Karpas-422 (cell line): ENCODE measurements at regions not wholly inside any gene's neighbourhood (a gene's known extent, or its start where the extent isn't known, plus 50 kb on each side); places are given as distances from the start of the nearest gene placed in this dataset.

Source experiments
- DNase-seq: peaks from one replicate; pipeline ENCODE4 v3.0.0-alpha.2; 2015
- H2AFZ ChIP-seq: fragments of 200-600 bp; sonication (generic); 2 replicates; pipeline ENCODE4 v1.6.1; 2014; ENCODE audit warnings: antibody characterized with exemption, low read length, mixed read lengths
- H3K27ac ChIP-seq: fragments of 200-600 bp; sonication (generic); 2 replicates; pipeline ENCODE4 v1.5.1; 2014; ENCODE audit warnings: mild to moderate bottlenecking, low read length, moderate library complexity
- H3K27me3 ChIP-seq: fragments of 200-600 bp; sonication (generic); 2 replicates; pipeline ENCODE4 v1.6.1; 2014; ENCODE audit warnings: low read length, mixed read lengths
- H3K36me3 ChIP-seq: fragments of 200-600 bp; sonication (generic); 2 replicates; pipeline ENCODE4 v1.6.1; 2014; ENCODE audit warnings: low read length, mixed read lengths; ENCODE audit not compliant: insufficient read depth
- H3K4me1 ChIP-seq: fragments of 200-600 bp; sonication (generic); 2 replicates; pipeline ENCODE4 v1.6.1; 2014; ENCODE audit warnings: mild to moderate bottlenecking, low read length, mixed read lengths
- H3K4me2 ChIP-seq: fragments of 200-600 bp; sonication (generic); 2 replicates; pipeline ENCODE4 v1.6.1; 2014; ENCODE audit warnings: low read length, low read depth, mild to moderate bottlenecking; ENCODE audit not compliant: poor library complexity, severe bottlenecking
- H3K4me3 ChIP-seq: fragments of 200-600 bp; sonication (generic); 2 replicates; pipeline ENCODE4 v1.5.1; 2014; ENCODE audit warnings: mild to moderate bottlenecking, antibody characterized with exemption, low read length, mixed read lengths
- H3K79me2 ChIP-seq: fragments of 200-600 bp; sonication (generic); 2 replicates; pipeline ENCODE4 v1.6.1; 2014; ENCODE audit warnings: mild to moderate bottlenecking, low read length, mixed read lengths
- H3K9ac ChIP-seq: fragments of 200-600 bp; sonication (generic); 2 replicates; pipeline ENCODE4 v1.6.0; 2014; ENCODE audit warnings: low read length
- H3K9me2 ChIP-seq: fragments of 200-600 bp; sonication (generic), shearing (Covaris generic); replicated peaks from 2 replicates; pipeline ENCODE4 v1.6.0; 2014; ENCODE audit warnings: mild to moderate bottlenecking, low read length, moderate library complexity; ENCODE audit not compliant: insufficient read depth
- H3K9me3 ChIP-seq: fragments of 300-700, 200-600 bp; sonication (generic); 2 replicates; pipeline ENCODE4 v1.6.1; 2014; ENCODE audit warnings: low read length, mixed read lengths
- H4K20me1 ChIP-seq: fragments of 200-600 bp; sonication (generic); 2 replicates; pipeline ENCODE4 v1.6.1; 2014; ENCODE audit warnings: mild to moderate bottlenecking, antibody characterized with exemption, low read length, low read depth; ENCODE audit not compliant: insufficient read depth

- Histone ChIP-seq H4K20me1 (no peaks in the 10 kb centered on the region), H3K36me3 (no peaks in the 10 kb centered on the region), H3K9me3 (peaks cover 21% of the 10 kb centered on the region), H3K9me2 (no peaks in the 10 kb centered on the region), H3K27ac (no peak overlapping the region), H3K4me2 (no peak overlapping the region), H2AFZ (0 out of 2 replicates have a peak overlapping the region, but pooled peaks have one; percentile 14), H3K9ac (no peak overlapping the region), H3K27me3 (no peaks in the 10 kb centered on the region), H3K79me2 (no peaks in the 10 kb centered on the region), H3K4me3 (no peak overlapping the region), H3K4me1 (no peaks in the 10 kb centered on the region)
- no peak for DNase-seq
These were observed 717.5 kb downstream of the RERGL start for GRCh38 chr12:17372508-17372907.

- Histone ChIP-seq H3K9me3 (peaks cover 19% of the 10 kb centered on the region), H3K79me2 (no peaks in the 10 kb centered on the region), H3K4me3 (no peak overlapping the region), H3K27ac (no peak overlapping the region), H3K4me2 (no peak overlapping the region), H3K9ac (no peak overlapping the region), H4K20me1 (no peaks in the 10 kb centered on the region), H2AFZ (no peak overlapping the region), H3K4me1 (no peaks in the 10 kb centered on the region), H3K9me2 (no peaks in the 10 kb centered on the region), H3K36me3 (no peaks in the 10 kb centered on the region), H3K27me3 (no peaks in the 10 kb centered on the region)
- DNase-seq: no peak
These were observed 718.3 kb downstream of the RERGL start for GRCh38 chr12:17371491-17372215.

- Histone ChIP-seq H2AFZ (no peak overlapping the region), H3K4me3 (no peak overlapping the region), H3K4me1 (no peaks in the 10 kb centered on the region), H3K27me3 (no peaks in the 10 kb centered on the region), H3K9ac (no peak overlapping the region), H3K36me3 (no peaks in the 10 kb centered on the region), H3K9me3 (peaks cover 19% of the 10 kb centered on the region), H3K79me2 (no peaks in the 10 kb centered on the region), H3K27ac (no peak overlapping the region), H4K20me1 (no peaks in the 10 kb centered on the region), H3K9me2 (no peaks in the 10 kb centered on the region), H3K4me2 (no peak overlapping the region)
- no peak for DNase-seq
These were observed 719.4 kb downstream of the RERGL start for GRCh38 chr12:17370621-17371020.

- Histone ChIP-seq H3K9ac (no peak overlapping the region), H3K27ac (no peak overlapping the region), H3K27me3 (no peaks in the 10 kb centered on the region), H3K4me3 (no peak overlapping the region), H3K9me2 (no peaks in the 10 kb centered on the region), H3K9me3 (peaks cover 23% of the 10 kb centered on the region), H3K36me3 (no peaks in the 10 kb centered on the region), H2AFZ (no peak overlapping the region), H3K4me1 (no peaks in the 10 kb centered on the region), H3K4me2 (no peak overlapping the region), H3K79me2 (no peaks in the 10 kb centered on the region), H4K20me1 (no peaks in the 10 kb centered on the region)
- DNase-seq: no peak
These were observed 720.4 kb downstream of the RERGL start for GRCh38 chr12:17369556-17369955.

GRCh38 chr12:17361224-17361623 lies 728.8 kb downstream of the RERGL start:
- Histone ChIP-seq H2AFZ (no peak overlapping the region), H3K79me2 (no peaks in the 10 kb centered on the region), H3K4me3 (no peak overlapping the region), H3K9ac (no peak overlapping the region), H3K4me1 (no peaks in the 10 kb centered on the region), H3K9me2 (no peaks in the 10 kb centered on the region), H3K27me3 (no peaks in the 10 kb centered on the region), H3K36me3 (no peaks in the 10 kb centered on the region), H3K4me2 (no peak overlapping the region), H3K27ac (no peak overlapping the region), H4K20me1 (no peaks in the 10 kb centered on the region), H3K9me3 (peaks cover 13% of the 10 kb centered on the region)
- DNase-seq: no peak

GRCh38 chr12:17358835-17359234 lies 731.2 kb downstream of the RERGL start:
- Histone ChIP-seq H3K79me2 (no peaks in the 10 kb centered on the region), H3K4me1 (no peaks in the 10 kb centered on the region), H4K20me1 (no peaks in the 10 kb centered on the region), H3K4me3 (no peak overlapping the region), H3K27ac (no peak overlapping the region), H3K27me3 (no peaks in the 10 kb centered on the region), H3K4me2 (no peak overlapping the region), H2AFZ (no peak overlapping the region), H3K9me3 (peaks cover 8% of the 10 kb centered on the region; the same call in 1 of the 2 replicates), H3K36me3 (no peaks in the 10 kb centered on the region), H3K9ac (no peak overlapping the region), H3K9me2 (no peaks in the 10 kb centered on the region)
- DNase-seq: no peak

GRCh38 chr12:17357396-17357795 lies 732.6 kb downstream of the RERGL start:
- Histone ChIP-seq H3K27me3 (no peaks in the 10 kb centered on the region), H3K79me2 (no peaks in the 10 kb centered on the region), H3K27ac (no peak overlapping the region), H3K4me1 (no peaks in the 10 kb centered on the region), H3K36me3 (no peaks in the 10 kb centered on the region), H3K4me3 (no peak overlapping the region), H4K20me1 (no peaks in the 10 kb centered on the region), H3K9ac (no peak overlapping the region), H3K4me2 (no peak overlapping the region), H3K9me2 (no peaks in the 10 kb centered on the region), H3K9me3 (peaks cover 16% of the 10 kb centered on the region; the same call in 1 of the 2 replicates), H2AFZ (no peak overlapping the region)
- DNase-seq: no peak

- Histone ChIP-seq H4K20me1 (no peaks in the 10 kb centered on the region), H3K4me1 (no peaks in the 10 kb centered on the region), H3K27ac (no peak overlapping the region), H3K79me2 (no peaks in the 10 kb centered on the region), H2AFZ (no peak overlapping the region), H3K36me3 (no peaks in the 10 kb centered on the region), H3K4me3 (no peak overlapping the region), H3K9me3 (peaks cover 26% of the 10 kb centered on the region), H3K4me2 (no peak overlapping the region), H3K27me3 (no peaks in the 10 kb centered on the region), H3K9me2 (no peaks in the 10 kb centered on the region), H3K9ac (no peak overlapping the region)
- DNase-seq: no peak
These were observed 737.8 kb downstream of the RERGL start for GRCh38 chr12:17352164-17352563.
